ENCODE measurements at regions not wholly inside any gene's neighbourhood (a gene's known extent, or its start where the extent isn't known, plus 50 kb on each side); places are given as distances from the start of the nearest gene placed in this dataset.
"Not testable (repeated sequence)": the region's sequence is repeated elsewhere in the genome, so short reads cannot be mapped to it uniquely, and the experiment has no call there.

DNA sequence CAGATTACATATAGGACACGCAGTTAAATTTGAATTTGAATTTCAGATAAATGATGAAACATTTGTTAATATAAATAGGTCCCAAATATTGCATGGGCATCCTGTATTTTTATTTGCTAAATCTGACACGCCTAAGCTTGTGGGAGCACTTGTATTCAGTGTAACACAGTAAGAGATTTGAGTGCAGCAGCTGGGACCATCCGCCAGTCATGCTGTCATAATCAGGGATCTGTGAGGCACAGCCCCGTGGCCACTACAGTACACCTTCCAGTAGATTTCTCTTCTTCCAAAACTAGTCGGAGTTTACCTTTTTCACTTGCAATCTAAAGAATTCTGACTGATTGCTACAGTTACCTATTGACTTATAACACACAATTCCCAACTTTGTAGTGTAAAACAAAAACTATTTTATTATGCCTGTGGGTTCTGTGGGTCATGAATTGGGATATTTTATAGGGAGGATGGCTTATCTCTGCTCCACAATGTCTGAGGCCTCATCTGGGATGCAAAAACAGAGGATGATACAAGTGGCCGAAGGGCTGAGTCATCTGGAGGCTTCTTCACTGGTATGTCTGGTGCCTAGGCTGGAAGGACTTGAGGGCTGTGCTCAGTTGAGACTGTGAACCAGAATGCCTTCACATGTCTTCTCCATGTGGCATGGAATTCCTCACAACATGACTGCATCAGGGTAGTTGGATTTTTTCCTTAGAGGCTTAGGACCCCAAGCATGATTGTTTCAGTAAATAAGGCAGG, 74.1 kb downstream of the PRSS23 start:
- DNase-seq (ENCODE audit: low read depth) (no peak), FAIRE-seq (peak; percentile 43)
- Histone ChIP-seq H3K4me3 (ENCODE audit: low read depth, low read length) (no peak overlapping the region), H3K27me3 (ENCODE audit: control insufficient read depth, insufficient read depth, low read length) (no peaks in the 10 kb centered on the region), H3K36me3 (ENCODE audit: control insufficient read depth, insufficient read depth, low read length) (no peaks in the 10 kb centered on the region)
- TF ChIP-seq, protein P1, sequence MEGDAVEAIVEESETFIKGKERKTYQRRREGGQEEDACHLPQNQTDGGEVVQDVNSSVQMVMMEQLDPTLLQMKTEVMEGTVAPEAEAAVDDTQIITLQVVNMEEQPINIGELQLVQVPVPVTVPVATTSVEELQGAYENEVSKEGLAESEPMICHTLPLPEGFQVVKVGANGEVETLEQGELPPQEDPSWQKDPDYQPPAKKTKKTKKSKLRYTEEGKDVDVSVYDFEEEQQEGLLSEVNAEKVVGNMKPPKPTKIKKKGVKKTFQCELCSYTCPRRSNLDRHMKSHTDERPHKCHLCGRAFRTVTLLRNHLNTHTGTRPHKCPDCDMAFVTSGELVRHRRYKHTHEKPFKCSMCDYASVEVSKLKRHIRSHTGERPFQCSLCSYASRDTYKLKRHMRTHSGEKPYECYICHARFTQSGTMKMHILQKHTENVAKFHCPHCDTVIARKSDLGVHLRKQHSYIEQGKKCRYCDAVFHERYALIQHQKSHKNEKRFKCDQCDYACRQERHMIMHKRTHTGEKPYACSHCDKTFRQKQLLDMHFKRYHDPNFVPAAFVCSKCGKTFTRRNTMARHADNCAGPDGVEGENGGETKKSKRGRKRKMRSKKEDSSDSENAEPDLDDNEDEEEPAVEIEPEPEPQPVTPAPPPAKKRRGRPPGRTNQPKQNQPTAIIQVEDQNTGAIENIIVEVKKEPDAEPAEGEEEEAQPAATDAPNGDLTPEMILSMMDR (IDR thresholded peaks at IDR 0.05; ENCODE audit: insufficient read depth, low read length, severe bottlenecking), result no peak

DNA sequence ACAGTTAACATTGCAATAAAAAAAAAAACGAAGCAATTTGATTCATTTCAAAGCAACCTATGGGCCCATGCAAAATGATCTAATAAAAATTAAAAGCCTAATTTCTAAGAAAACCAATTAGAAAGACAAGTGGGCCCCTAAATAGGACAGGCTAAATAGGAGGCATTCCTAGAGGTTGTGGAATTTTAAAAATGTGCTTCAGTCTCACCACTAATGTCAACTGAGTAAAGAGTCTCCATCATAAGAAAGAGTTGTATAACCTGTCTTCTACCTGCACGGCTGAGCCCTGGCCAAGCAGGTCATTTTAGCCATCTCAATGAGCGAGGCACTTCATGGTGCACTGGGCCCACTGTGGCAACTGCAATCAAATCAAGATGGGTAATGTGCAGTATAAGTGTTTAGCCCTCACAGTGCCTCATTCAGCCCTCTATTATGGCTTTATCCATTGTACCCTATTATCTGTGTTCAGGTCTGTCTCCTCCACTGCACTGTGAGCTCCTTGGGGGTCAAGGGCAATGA, 76.4 kb downstream of the PRSS23 start:
- Histone ChIP-seq H3K27me3 (ENCODE audit: control insufficient read depth, insufficient read depth, low read length) (no peaks in the 10 kb centered on the region), H3K4me3 (ENCODE audit: low read depth, low read length) (no peak overlapping the region), H3K36me3 (ENCODE audit: control insufficient read depth, insufficient read depth, low read length) (no peaks in the 10 kb centered on the region)
- TF ChIP-seq, protein P1 (IDR thresholded peaks at IDR 0.05; ENCODE audit: insufficient read depth, low read length, severe bottlenecking), result no peak
- no peak for FAIRE-seq
- no peak for DNase-seq (ENCODE audit: low read depth)

DNA sequence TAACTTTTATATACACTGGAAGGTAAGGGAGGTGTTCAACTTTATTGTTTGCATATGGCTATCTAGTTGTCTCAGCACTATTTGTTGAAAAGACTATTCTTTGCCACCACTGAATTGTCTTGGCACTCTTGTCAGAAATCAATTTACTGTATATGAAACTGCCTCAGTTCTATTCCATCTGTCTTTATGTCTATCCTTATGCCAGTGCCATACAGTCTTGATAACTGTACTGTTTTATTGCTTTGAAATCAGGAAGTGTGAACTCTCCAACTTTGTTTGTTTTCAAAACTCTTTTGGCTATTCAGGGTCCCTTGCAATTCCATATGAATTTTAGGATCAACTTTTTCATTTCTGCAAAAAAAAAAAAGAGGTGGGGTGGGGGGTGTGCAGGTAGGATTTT, 77.2 kb downstream of the PRSS23 start:
- FAIRE-seq (no peak), DNase-seq (ENCODE audit: low read depth) (no peak)
- TF ChIP-seq, protein P1 (IDR thresholded peaks at IDR 0.05; ENCODE audit: insufficient read depth, low read length, severe bottlenecking), result no peak
- Histone ChIP-seq H3K36me3 (ENCODE audit: control insufficient read depth, insufficient read depth, low read length) (no peaks in the 10 kb centered on the region), H3K27me3 (ENCODE audit: control insufficient read depth, insufficient read depth, low read length) (no peaks in the 10 kb centered on the region), H3K4me3 (ENCODE audit: low read depth, low read length) (no peak overlapping the region)

DNA sequence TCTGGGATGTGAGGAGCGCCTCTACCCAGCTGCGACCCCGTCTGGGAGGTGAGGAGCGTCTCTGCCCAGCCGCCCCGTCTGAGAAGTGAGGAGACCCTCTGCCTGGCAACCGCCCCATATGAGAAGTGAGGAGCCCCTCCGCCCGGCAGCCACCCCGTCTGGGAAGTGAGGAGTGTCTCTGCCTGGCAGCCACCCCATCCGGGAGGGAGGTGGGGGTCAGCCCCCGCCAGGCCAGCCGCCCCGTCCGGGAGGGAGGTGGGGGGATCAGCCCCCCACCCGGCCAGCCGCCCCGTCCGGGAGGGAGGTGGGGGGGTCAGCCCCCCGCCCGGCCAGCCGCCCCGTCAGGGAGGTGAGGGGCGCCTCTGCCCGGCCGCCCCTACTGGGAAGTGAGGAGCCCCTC, 76.0 kb downstream of the FZD4 start:
- H3K27me3 ChIP-seq (ENCODE audit: control insufficient read depth, insufficient read depth, low read length); H3K36me3 ChIP-seq (ENCODE audit: control insufficient read depth, insufficient read depth, low read length); H3K4me3 ChIP-seq (ENCODE audit: low read depth, low read length); DNase-seq (ENCODE audit: low read depth); FAIRE-seq: not testable (repeated sequence)

DNA sequence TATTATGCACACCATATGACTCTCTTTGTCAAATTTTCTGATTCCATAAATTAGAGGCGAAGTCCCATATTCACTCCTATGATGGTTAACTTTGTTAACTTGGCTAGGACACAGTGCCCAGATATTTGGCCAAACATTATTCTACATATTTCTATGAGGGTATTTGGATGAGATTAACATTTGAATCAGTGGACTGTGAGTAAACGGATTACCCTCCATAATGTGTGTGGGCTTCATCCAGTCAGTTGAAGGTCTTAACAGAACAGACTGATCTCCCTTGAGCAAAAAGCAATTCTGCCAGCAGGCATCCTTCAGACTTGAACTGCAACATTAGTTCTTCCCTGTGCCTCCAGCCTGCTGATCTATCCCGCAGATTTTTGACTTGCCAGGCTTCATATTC, 69.9 kb downstream of the FZD4 start:
- FAIRE-seq (no peak), DNase-seq (ENCODE audit: low read depth) (no peak)
- TF ChIP-seq, protein P1 (IDR thresholded peaks at IDR 0.05; ENCODE audit: insufficient read depth, low read length, severe bottlenecking), result no peak
- H3K36me3 ChIP-seq (ENCODE audit: control insufficient read depth, insufficient read depth, low read length), result no peaks in the 10 kb centered on the region
- H3K4me3 ChIP-seq (ENCODE audit: low read depth, low read length), result no peak overlapping the region
- no peaks in the 10 kb centered on the region for H3K27me3 ChIP-seq (ENCODE audit: control insufficient read depth, insufficient read depth, low read length)

DNA sequence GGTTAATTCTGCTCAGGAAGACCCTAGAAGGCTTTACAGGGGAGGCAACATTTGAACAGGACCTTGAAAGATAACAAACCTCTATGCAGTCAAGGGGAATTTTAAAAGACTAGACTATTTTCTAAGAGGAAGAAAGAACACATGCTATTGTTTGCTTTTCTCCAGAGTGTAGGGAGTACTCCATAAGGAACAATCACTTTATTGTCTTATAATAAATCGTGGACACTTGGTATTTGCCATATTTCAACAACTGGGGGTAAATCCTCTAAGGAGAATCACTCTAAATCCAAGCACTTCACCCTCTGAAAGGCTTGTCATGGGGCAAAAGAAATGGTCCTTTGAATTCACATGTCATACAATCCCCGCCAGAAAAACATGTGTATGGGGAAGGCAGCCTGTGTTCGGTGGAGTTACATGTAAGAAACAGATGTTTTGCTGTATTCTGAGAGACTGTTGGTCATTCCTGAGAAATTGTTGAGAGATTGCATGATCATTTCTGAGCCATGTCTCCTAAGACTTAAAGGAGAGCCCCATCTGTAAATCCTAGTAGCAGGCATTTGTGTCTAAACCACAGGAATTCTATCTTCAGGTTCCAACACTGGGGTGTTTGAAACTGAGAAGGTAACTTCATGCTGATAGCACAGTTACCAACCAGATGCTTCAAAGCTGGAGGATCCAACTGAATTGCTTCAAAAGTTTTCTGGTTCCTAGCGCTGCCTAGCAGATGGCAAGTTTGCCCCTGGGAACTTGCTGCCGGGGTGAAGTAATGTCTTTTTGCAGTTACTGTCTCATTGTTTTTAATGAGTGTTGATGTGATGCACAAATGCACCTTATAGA, 66.8 kb downstream of the FZD4 start:
- DNase-seq (ENCODE audit: low read depth) (no peak), FAIRE-seq (no peak)
- Histone ChIP-seq H3K36me3 (ENCODE audit: control insufficient read depth, insufficient read depth, low read length) (no peaks in the 10 kb centered on the region), H3K27me3 (ENCODE audit: control insufficient read depth, insufficient read depth, low read length) (no peaks in the 10 kb centered on the region), H3K4me3 (ENCODE audit: low read depth, low read length) (no peak overlapping the region)
- TF ChIP-seq, protein P1 (IDR thresholded peaks at IDR 0.05; ENCODE audit: insufficient read depth, low read length, severe bottlenecking), result no peak

Measured in bronchial epithelial cell (primary cell).